Mesendoderm (in vitro differentiated cells): ENCODE measurements at regions not wholly inside any gene's neighbourhood (a gene's known extent, or its start where the extent isn't known, plus 50 kb on each side); places are given as distances from the start of the nearest gene placed in this dataset.

Source experiments
- DNase-seq: peaks from one replicate; pipeline ENCODE4 v3.0.0; 2013
- H2AK5ac ChIP-seq: 2 replicates; pipeline ENCODE4 v1.6.1; 2013; ENCODE audit warnings: low read length, inconsistent platforms
- H2BK120ac ChIP-seq: 2 replicates; pipeline ENCODE4 v1.6.1; 2013; ENCODE audit warnings: low read depth, mild to moderate bottlenecking, low read length, moderate library complexity, mixed read lengths
- H2BK15ac ChIP-seq: replicated peaks from 2 replicates; pipeline ENCODE4 v1.6.1; 2013; ENCODE audit warnings: low read depth, mild to moderate bottlenecking, moderate library complexity
- H2BK5ac ChIP-seq: 2 replicates; pipeline ENCODE4 v1.6.1; 2013; ENCODE audit warnings: low read length, inconsistent platforms
- H3K18ac ChIP-seq: 2 replicates; pipeline ENCODE4 v1.6.1; 2013; ENCODE audit warnings: mild to moderate bottlenecking, low read length, mixed read lengths
- H3K23ac ChIP-seq: one replicate; pipeline ENCODE4 v1.6.1; 2013; ENCODE audit warnings: low read length
- H3K27ac ChIP-seq: 2 replicates; pipeline ENCODE4 v1.5.1; 2013; ENCODE audit warnings: low read depth, mild to moderate bottlenecking, inconsistent platforms, low read length, moderate library complexity
- H3K27me3 ChIP-seq: 2 replicates; pipeline ENCODE4 v1.6.1; 2013; ENCODE audit warnings: low read length, control low read depth, mild to moderate bottlenecking, inconsistent platforms; ENCODE audit not compliant: insufficient read depth, poor library complexity
- H3K36me3 ChIP-seq: 2 replicates; pipeline ENCODE4 v1.6.1; 2013; ENCODE audit warnings: low read length, inconsistent platforms; ENCODE audit not compliant: control insufficient read depth, insufficient read depth
- H3K4ac ChIP-seq: one replicate; pipeline ENCODE4 v1.6.1; 2013; ENCODE audit warnings: low read depth, mild to moderate bottlenecking, low read length, moderate library complexity
- H3K4me1 ChIP-seq: 2 replicates; pipeline ENCODE4 v1.6.1; 2013; ENCODE audit warnings: low read depth, low read length, inconsistent platforms; ENCODE audit not compliant: control insufficient read depth
- H3K4me2 ChIP-seq: 2 replicates; pipeline ENCODE4 v1.6.1; 2013; ENCODE audit warnings: low read length
- H3K4me3 ChIP-seq: 2 replicates; pipeline ENCODE4 v1.5.1; 2013; ENCODE audit warnings: mild to moderate bottlenecking, low read length
- H3K56ac ChIP-seq: one replicate; pipeline ENCODE4 v1.6.1; 2013; ENCODE audit warnings: low read length
- H3K79me1 ChIP-seq: 2 replicates; pipeline ENCODE4 v1.6.1; 2013; ENCODE audit warnings: low read length, inconsistent platforms
- H3K79me2 ChIP-seq: 2 replicates; pipeline ENCODE4 v1.6.1; 2013; ENCODE audit warnings: mild to moderate bottlenecking, low read length; ENCODE audit not compliant: control insufficient read depth, insufficient read depth
- H3K9ac ChIP-seq: 2 replicates; pipeline ENCODE4 v1.6.1; 2013; ENCODE audit warnings: low read length, inconsistent platforms
- H4K5ac ChIP-seq: one replicate; pipeline ENCODE4 v1.6.1; 2013; ENCODE audit warnings: low read length
- H4K8ac ChIP-seq: one replicate; pipeline ENCODE4 v1.6.1; 2013; ENCODE audit warnings: low read depth, mild to moderate bottlenecking, control low read depth, low read length, moderate library complexity
- WGBS: extraction: QIAGEN DNeasy Blood & Tissue Kit; methylation state at CpG from one replicate; pipeline ENCODE4 v1.1.7; 2013; ENCODE audit warnings: low lambda C conversion rate, missing lambda C conversion rate; ENCODE audit not compliant: insufficient coverage; ENCODE audit errors: extremely low coverage; 5-methylcytosine and 5-hydroxymethylcytosine counted together

DNA sequence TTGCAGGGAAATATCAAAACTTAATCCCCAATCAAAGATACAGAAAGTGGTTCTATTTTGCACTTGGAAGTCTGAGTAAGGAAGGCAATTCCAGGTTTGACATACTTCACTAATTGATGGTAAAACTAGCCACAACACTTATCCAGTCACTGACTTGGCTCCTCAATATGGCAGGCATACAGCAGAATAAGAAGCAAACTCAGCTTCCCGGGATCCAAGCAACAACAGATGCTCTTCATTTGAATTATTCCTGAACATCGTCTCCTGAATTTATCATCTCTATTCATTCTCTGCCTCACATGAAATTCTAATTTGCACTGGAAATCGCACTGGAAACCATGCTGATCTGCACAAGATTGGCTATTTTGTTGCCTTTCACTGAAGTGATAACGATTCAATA lies 629.6 kb downstream of the PRELID2 start:
- no peak overlapping the region for H3K56ac ChIP-seq
- H3K27me3 ChIP-seq, result no peaks in the 10 kb centered on the region
- no peak overlapping the region for H3K4ac ChIP-seq
- no peak overlapping the region for H2BK5ac ChIP-seq
- DNase-seq, result no peak
- no peak overlapping the region for H4K8ac ChIP-seq
- no peaks in the 10 kb centered on the region for H3K79me1 ChIP-seq
- H3K18ac ChIP-seq, result no peak overlapping the region
- H2BK15ac ChIP-seq, result no peak overlapping the region
- no peaks in the 10 kb centered on the region for H3K36me3 ChIP-seq
- H4K5ac ChIP-seq, result no peak overlapping the region
- H3K4me2 ChIP-seq, result no peak overlapping the region
- H2AK5ac ChIP-seq, result no peak overlapping the region
- no peak overlapping the region for H3K9ac ChIP-seq
- no CpG with 5 or more reads among the region's 4 CpGs for WGBS
- no peak overlapping the region for H3K23ac ChIP-seq
- no peaks in the 10 kb centered on the region for H3K79me2 ChIP-seq
- H3K4me3 ChIP-seq, result no peak overlapping the region
- no peak overlapping the region for H2BK120ac ChIP-seq
- no peaks in the 10 kb centered on the region for H3K4me1 ChIP-seq
- H3K27ac ChIP-seq, result no peak overlapping the region

- Histone ChIP-seq H3K4me1 (no peaks in the 10 kb centered on the region), H3K79me1 (no peaks in the 10 kb centered on the region), H4K8ac (no peak overlapping the region), H3K4me2 (no peak overlapping the region), H3K56ac (no peak overlapping the region), H3K79me2 (no peaks in the 10 kb centered on the region), H3K36me3 (no peaks in the 10 kb centered on the region), H3K27ac (no peak overlapping the region), H3K23ac (no peak overlapping the region), H2BK120ac (peak overlapping the region; percentile 28), H3K27me3 (no peaks in the 10 kb centered on the region), H3K9ac (no peak overlapping the region), H3K18ac (no peak overlapping the region), H2BK15ac (no peak overlapping the region), H2AK5ac (no peak overlapping the region), H2BK5ac (no peak overlapping the region), H4K5ac (peak overlapping the region; percentile 2), H3K4ac (no peak overlapping the region), H3K4me3 (no peak overlapping the region)
- DNase-seq, result no peak
- no CpG with 5 or more reads among the region's 2 CpGs for WGBS
Measured at GRCh38 chr5:145204743-145205142, 630.4 kb downstream of the PRELID2 start.

DNA sequence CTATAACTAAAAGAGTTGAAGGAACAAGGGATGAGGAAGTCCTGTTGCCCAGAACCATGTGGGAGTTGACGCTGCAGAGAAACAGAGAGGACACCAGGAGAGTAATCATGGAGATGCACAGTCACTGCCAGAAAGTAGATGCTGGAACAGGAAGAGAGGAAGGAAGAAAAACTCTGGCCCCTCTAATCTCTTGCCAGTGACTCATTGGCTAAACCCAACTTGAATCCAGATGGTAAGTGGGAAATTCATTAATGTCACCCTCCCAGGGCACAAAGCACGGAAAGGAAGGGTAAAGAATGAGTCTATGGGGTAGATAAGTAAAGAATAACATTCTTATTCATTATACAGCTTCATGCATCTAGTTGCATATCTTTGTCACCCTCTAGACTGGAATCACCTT lies 631.9 kb downstream of the PRELID2 start:
- no peak overlapping the region for H3K4me2 ChIP-seq
- H3K27me3 ChIP-seq, result no peaks in the 10 kb centered on the region
- no peaks in the 10 kb centered on the region for H3K79me2 ChIP-seq
- no peak for DNase-seq
- H3K4me3 ChIP-seq, result no peak overlapping the region
- H2AK5ac ChIP-seq, result no peak overlapping the region
- no peak overlapping the region for H3K9ac ChIP-seq
- no peaks in the 10 kb centered on the region for H3K36me3 ChIP-seq
- no peak overlapping the region for H3K56ac ChIP-seq
- no peak overlapping the region for H3K18ac ChIP-seq
- no peak overlapping the region for H2BK120ac ChIP-seq
- H3K27ac ChIP-seq, result no peak overlapping the region
- no peaks in the 10 kb centered on the region for H3K79me1 ChIP-seq
- no peak overlapping the region for H4K5ac ChIP-seq
- no CpG with 5 or more reads among the region's 2 CpGs for WGBS
- H3K4me1 ChIP-seq, result no peaks in the 10 kb centered on the region
- H2BK15ac ChIP-seq, result no peak overlapping the region
- no peak overlapping the region for H3K23ac ChIP-seq
- H4K8ac ChIP-seq, result no peak overlapping the region
- no peak overlapping the region for H3K4ac ChIP-seq
- H2BK5ac ChIP-seq, result no peak overlapping the region

DNA sequence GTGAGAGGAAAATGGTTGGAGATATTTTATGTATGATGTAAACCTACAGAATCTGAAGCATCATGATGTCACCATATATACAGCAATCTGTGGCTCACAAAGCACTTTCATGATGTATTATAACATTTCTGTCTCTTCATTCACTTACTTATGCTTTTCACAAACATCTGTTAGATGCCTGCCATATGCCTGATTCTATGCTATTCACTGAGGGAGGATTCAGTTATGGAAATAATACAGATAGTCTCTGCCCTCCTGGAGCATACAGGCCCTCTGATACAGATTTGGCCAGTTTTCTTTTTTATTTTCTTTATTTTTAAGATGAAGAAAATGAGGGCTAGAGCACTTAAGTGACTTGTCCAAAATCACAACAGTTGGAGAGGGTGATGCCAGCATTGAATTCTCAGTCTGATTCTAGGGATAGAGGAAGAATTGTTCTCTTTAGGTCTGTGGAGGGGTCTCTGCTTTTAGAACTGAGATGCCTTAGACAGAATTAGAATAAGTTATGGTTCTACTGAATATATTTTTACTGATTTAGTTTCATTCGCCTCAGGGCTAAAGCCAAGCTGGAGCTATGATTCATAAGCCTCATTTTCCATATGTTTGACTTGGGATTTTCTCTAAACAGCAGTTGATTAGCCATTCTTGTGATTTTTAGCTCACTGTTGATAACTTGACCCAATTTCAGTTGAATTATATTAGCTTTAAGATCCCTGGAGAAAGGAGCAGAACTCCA lies 636.4 kb downstream of the PRELID2 start:
- Histone ChIP-seq H3K36me3 (no peaks in the 10 kb centered on the region), H3K18ac (no peak overlapping the region), H2BK15ac (no peak overlapping the region), H3K4me3 (no peak overlapping the region), H3K23ac (no peak overlapping the region), H2BK5ac (no peak overlapping the region), H3K27me3 (no peaks in the 10 kb centered on the region), H3K4ac (no peak overlapping the region), H2AK5ac (no peak overlapping the region), H3K56ac (no peak overlapping the region), H4K5ac (no peak overlapping the region), H2BK120ac (no peak overlapping the region), H3K79me2 (no peaks in the 10 kb centered on the region), H3K79me1 (no peaks in the 10 kb centered on the region), H3K4me1 (no peaks in the 10 kb centered on the region), H3K9ac (no peak overlapping the region), H4K8ac (no peak overlapping the region), H3K27ac (no peak overlapping the region), H3K4me2 (no peak overlapping the region)
- no peak for DNase-seq
- no CpG with 5 or more reads among the region's 1 CpG for WGBS

DNA sequence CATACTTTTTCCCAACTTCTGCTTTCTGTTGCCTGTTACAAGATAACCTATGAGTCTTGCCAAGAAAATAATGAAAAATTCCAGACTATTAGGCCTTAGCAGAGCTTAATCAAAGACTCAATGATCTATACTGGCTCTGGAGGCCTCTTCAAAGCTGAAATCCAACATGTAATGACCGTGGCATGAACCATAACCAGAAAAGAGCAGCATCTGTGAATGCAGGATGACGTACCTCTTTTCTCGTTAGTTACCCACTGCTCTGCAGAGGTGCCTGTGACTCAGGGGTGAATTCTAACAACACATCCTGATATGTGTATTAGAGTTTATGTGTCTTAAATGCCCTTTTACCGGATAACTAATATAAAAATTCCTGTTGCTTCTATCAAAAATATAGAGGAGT lies 645.4 kb downstream of the PRELID2 start:
- no peak overlapping the region for H3K23ac ChIP-seq
- H4K8ac ChIP-seq, result no peak overlapping the region
- H3K9ac ChIP-seq, result no peak overlapping the region
- H2BK15ac ChIP-seq, result no peak overlapping the region
- H3K27ac ChIP-seq, result no peak overlapping the region
- no peak overlapping the region for H2BK120ac ChIP-seq
- no peak for DNase-seq
- H3K4ac ChIP-seq, result no peak overlapping the region
- no peaks in the 10 kb centered on the region for H3K4me1 ChIP-seq
- H3K56ac ChIP-seq, result no peak overlapping the region
- no peaks in the 10 kb centered on the region for H3K27me3 ChIP-seq
- H4K5ac ChIP-seq, result no peak overlapping the region
- H3K18ac ChIP-seq, result no peak overlapping the region
- H3K36me3 ChIP-seq, result no peaks in the 10 kb centered on the region
- WGBS, result no CpG with 5 or more reads among the region's 4 CpGs
- no peaks in the 10 kb centered on the region for H3K79me2 ChIP-seq
- H3K79me1 ChIP-seq, result no peaks in the 10 kb centered on the region
- H3K4me3 ChIP-seq, result no peak overlapping the region
- H2AK5ac ChIP-seq, result no peak overlapping the region
- no peak overlapping the region for H2BK5ac ChIP-seq
- H3K4me2 ChIP-seq, result no peak overlapping the region

DNA sequence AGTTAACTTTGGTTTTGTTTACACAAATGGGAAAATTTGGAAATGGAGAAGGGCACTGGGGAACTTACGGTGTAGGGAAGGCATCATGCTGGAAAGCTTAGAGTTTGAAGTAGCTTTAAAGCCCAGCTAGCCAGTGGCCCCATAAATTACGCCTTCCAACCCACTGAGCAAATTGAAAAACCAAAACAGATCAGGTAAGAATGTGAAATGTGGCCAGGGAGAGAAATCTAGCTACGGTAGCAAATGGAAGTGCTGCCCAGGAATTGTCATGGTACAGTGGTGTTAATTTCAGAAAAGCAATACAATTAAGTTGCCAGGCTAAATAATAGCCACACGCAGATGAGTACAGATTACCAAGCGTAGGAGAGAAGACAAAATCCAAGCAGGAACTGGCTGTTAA lies 654.8 kb downstream of the PRELID2 start:
- Histone ChIP-seq H2BK5ac (no peak overlapping the region), H3K27me3 (no peaks in the 10 kb centered on the region), H3K56ac (no peak overlapping the region), H3K4ac (no peak overlapping the region), H3K36me3 (no peaks in the 10 kb centered on the region), H2BK120ac (no peak overlapping the region), H3K27ac (no peak overlapping the region), H3K4me3 (no peak overlapping the region), H2AK5ac (no peak overlapping the region), H2BK15ac (no peak overlapping the region), H3K18ac (peak overlapping the region; percentile 20), H3K4me1 (peaks cover 2% of the 10 kb centered on the region), H3K79me2 (no peaks in the 10 kb centered on the region), H3K79me1 (no peaks in the 10 kb centered on the region), H3K23ac (no peak overlapping the region), H4K8ac (no peak overlapping the region), H3K4me2 (no peak overlapping the region), H3K9ac (no peak overlapping the region), H4K5ac (no peak overlapping the region)
- no peak for DNase-seq
- no CpG with 5 or more reads among the region's 5 CpGs for WGBS
